ENCODE measurements at regions not wholly inside any gene's neighbourhood (a gene's known extent, or its start where the extent isn't known, plus 50 kb on each side); places are given as distances from the start of the nearest gene placed in this dataset.

DNA sequence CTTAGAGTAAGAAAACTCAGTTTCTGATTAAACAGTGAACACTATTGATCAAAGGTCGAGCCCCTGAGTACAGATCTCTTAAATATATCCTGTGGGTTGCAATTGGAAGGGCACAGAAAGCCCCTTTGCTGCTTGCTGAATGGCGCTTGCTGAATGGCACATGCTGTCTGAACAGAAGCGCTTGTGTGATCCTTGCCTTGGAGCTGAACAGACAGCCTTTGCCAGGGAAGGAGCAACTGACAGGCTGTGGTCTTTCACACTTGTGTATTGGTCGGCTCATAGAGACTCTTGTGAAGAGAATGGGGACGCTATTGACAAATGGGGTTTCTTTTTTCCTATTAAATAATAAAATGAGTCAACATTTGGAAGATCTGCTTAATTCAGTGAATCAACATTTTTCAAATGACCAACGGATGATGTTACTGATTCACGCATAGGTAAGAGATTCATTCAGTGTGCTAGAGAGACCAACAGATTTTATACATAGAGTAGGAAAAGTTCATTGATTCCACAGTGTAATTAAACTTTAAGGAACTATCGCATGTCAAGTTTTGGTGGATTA is 99.4 kb upstream of the TNS3 start:
- TF ChIP-seq, protein P1, sequence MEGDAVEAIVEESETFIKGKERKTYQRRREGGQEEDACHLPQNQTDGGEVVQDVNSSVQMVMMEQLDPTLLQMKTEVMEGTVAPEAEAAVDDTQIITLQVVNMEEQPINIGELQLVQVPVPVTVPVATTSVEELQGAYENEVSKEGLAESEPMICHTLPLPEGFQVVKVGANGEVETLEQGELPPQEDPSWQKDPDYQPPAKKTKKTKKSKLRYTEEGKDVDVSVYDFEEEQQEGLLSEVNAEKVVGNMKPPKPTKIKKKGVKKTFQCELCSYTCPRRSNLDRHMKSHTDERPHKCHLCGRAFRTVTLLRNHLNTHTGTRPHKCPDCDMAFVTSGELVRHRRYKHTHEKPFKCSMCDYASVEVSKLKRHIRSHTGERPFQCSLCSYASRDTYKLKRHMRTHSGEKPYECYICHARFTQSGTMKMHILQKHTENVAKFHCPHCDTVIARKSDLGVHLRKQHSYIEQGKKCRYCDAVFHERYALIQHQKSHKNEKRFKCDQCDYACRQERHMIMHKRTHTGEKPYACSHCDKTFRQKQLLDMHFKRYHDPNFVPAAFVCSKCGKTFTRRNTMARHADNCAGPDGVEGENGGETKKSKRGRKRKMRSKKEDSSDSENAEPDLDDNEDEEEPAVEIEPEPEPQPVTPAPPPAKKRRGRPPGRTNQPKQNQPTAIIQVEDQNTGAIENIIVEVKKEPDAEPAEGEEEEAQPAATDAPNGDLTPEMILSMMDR (IDR thresholded peaks at IDR 0.05; ENCODE audit: insufficient read depth, low read length, missing control alignments): no peak
- no peak for DNase-seq (ENCODE audit: low read depth, low spot score)
- no peak overlapping the region for H3K4me3 ChIP-seq (ENCODE audit: low read depth, low read length)
- ChIA-PET POLR2A (no interaction called here), CTCF (no interaction called here)

DNA sequence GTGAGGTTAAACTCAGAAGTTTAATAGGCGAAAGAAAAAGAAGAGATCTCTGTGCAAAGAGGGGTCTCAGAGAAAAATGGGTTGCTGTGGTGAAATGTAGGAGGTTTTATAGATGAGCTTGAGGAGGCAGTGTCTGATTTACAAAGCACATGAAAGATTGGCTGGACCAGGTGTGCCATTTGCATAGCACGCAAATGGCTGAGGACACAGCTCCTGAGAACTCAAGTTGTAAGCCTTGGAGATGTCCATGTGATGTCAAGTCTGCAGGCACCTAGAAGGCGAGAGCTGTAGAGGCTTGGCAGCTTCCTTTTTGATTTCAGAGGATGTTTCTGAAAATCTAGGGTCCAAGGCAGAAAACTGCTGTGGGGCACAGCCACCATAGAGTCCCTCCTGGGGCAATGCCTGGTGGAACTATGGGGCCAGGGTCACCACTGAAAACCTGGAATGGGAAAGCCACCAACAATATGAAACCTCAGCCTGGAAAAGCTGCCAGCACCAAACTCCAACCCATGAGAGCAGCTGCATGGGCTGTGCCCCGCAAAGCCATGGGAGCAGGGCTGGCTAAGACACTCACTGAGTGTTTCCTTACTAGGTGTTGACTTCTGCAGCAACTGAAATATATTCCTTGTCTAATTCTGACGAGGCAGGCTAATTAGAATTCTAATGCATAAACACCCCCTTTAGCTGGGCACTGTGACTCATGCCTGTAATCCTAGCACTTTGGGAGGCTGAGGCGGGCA is 96.9 kb upstream of the TNS3 start:
- POLR2A ChIA-PET: no interaction called here
- TF ChIP-seq, protein P1 (IDR thresholded peaks at IDR 0.05; ENCODE audit: insufficient read depth, low read length, missing control alignments): no peak
- no peak for DNase-seq (ENCODE audit: low read depth, low spot score)
- no peak overlapping the region for H3K4me3 ChIP-seq (ENCODE audit: low read depth, low read length)
- CTCF ChIA-PET: interaction anchor here (0.6 kb wide), 1 partner anchor 143 kb away, joined by 3 read pairs; no protein-coding TSS in a partner anchor

DNA sequence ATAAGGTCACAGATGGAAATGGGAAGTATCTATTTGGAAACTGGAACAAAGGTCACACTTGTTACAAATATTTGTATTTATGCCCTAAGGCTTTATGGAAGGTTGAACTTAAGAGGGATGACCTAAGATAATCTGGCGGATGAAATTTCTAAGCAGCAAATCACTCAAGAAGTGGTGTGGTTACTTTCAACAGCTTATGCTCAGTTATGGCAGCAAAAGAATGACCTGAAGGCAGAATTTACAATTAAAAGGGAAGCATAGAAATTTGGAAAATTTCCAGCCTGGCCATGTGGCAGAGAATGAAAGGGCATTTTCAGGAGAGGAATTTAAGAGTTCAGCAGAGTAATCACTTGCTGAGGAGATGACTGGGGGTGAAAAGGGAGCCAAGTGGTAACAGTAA is 95.8 kb upstream of the TNS3 start:
- H3K4me3 ChIP-seq (ENCODE audit: low read depth, low read length): no peak overlapping the region
- TF ChIP-seq, protein P1 (IDR thresholded peaks at IDR 0.05; ENCODE audit: insufficient read depth, low read length, missing control alignments): no peak
- CTCF ChIA-PET: interaction anchor here (1.4 kb wide), 1 partner anchor 20 kb away, joined by 3 read pairs; no protein-coding TSS in a partner anchor
- DNase-seq (ENCODE audit: low read depth, low spot score): no peak
- POLR2A ChIA-PET: no interaction called here

DNA sequence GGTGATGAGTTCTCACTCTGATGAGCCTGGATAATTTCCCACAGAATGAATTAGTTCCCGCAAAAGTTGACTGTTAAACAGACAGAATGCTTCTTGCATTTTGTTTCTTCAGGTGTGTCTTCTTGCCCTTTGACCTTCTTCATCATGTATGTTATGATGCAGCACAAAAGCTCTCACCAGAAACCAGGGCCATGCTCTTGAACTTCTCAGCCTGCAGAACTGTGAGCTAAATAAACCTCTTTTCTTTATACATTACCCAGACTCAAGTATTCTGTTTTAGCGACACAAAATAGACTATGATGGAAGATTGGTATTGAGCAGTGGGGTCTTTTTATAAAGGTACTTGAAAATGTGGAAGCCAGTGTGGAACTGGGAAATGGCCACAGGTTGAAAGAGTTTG is 95.2 kb upstream of the TNS3 start:
- H3K4me3 ChIP-seq (ENCODE audit: low read depth, low read length): no peak overlapping the region
- CTCF ChIA-PET: interaction anchor here (1.4 kb wide), 1 partner anchor 19 kb away, joined by 3 read pairs; no protein-coding TSS in a partner anchor
- TF ChIP-seq, protein P1 (IDR thresholded peaks at IDR 0.05; ENCODE audit: insufficient read depth, low read length, missing control alignments): no peak
- POLR2A ChIA-PET: no interaction called here
- DNase-seq (ENCODE audit: low read depth, low spot score): no peak

DNA sequence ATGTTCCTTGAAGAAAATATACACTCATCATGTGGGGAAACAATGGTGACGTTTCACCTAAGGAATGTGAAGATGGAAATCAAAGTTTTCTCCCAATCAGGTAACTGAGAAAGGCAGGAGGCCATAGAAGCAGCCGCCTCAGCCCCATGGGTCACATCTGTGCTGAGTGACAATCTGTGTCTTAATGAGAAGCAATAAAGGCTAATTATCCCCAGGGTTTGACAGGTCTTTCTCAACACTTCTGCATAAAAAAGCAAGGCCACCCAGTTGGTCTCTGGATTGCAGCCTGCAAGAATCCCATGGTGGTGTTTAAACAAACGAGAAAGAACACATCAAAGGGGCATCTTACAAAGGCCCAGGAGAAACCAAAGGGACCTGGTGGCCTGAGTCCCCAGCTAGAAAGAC is 91.1 kb upstream of the TNS3 start:
- CTCF ChIA-PET: interaction anchor here (1.0 kb wide), 1 partner anchor 9 kb away, joined by 3 read pairs; no protein-coding TSS in a partner anchor
- no peak overlapping the region for H3K4me3 ChIP-seq (ENCODE audit: low read depth, low read length)
- TF ChIP-seq, protein P1 (IDR thresholded peaks at IDR 0.05; ENCODE audit: insufficient read depth, low read length, missing control alignments): no peak
- POLR2A ChIA-PET: no interaction called here
- no peak for DNase-seq (ENCODE audit: low read depth, low spot score)

DNA sequence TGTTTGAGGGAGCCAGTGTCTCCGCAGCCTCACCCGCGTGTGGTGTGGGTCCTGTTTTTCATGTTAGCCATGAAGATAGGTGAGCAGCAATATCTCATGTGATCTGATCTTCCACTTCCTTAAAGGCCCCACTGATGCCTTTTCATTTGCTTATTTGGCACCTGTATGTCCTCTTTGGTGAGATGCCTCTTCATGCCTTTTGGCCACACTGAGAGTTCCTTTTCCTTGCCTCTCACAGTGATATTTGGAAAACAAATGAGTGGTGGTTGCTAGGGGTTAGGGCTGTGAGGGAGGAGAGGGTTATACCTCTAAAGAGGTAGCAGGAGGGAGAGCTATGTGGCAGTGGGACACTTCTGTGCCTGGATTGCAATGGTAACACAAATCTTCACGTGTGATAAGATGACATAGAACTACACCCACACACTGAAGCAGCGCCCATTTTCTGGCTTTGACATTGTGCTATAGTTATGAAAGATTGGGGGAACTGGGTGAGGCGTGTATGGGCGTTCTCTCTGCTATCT is 90.4 kb upstream of the TNS3 start:
- DNase-seq (ENCODE audit: low read depth, low spot score): no peak
- CTCF ChIA-PET: interaction anchor here (1.0 kb wide), 1 partner anchor 10 kb away, joined by 3 read pairs; no protein-coding TSS in a partner anchor
- TF ChIP-seq, protein P1 (IDR thresholded peaks at IDR 0.05; ENCODE audit: insufficient read depth, low read length, missing control alignments): no peak
- POLR2A ChIA-PET: no interaction called here
- H3K4me3 ChIP-seq (ENCODE audit: low read depth, low read length): no peak overlapping the region
